Hepatocyte (in vitro differentiated cells): ENCODE measurements at regions not wholly inside any gene's neighbourhood (a gene's known extent, or its start where the extent isn't known, plus 50 kb on each side); places are given as distances from the start of the nearest gene placed in this dataset.

Source experiments
- CTCF ChIP-seq: fragments of 200-600 bp; sonication (generic); IDR thresholded peaks from 2 replicates; pipeline ENCODE4 v1.5.1; 2016; ENCODE audit warnings: antibody characterized with exemption, mild to moderate bottlenecking; ENCODE audit not compliant: poor library complexity
- EZH2 ChIP-seq: fragments of 200-600 bp; sonication (generic); IDR thresholded peaks from 2 replicates; pipeline ENCODE4 v1.6.1; 2016; ENCODE audit warnings: antibody characterized with exemption, mild to moderate bottlenecking, borderline replicate concordance
- EZH2phosphoT487 ChIP-seq: fragments of 200-600 bp; sonication (generic); IDR thresholded peaks from one replicate; pipeline ENCODE4 v1.6.1; 2018; ENCODE audit warnings: antibody characterized with exemption, mild to moderate bottlenecking, low read depth, moderate library complexity; ENCODE audit not compliant: unreplicated experiment, severe bottlenecking

- TF ChIP-seq CTCF = no peak
- TF ChIP-seq EZH2phosphoT487 = no peak
- no peak for TF ChIP-seq EZH2
Measured at GRCh38 chr22:48612077-48612995, 1215.3 kb downstream of the BRD1 start.
